ENCODE measurements at regions not wholly inside any gene's neighbourhood (a gene's known extent, or its start where the extent isn't known, plus 50 kb on each side); places are given as distances from the start of the nearest gene placed in this dataset.

- no peak overlapping the region for H2AFZ ChIP-seq (ENCODE audit: insufficient read depth, low read depth, low read length, poor library complexity, severe bottlenecking)
- H3K4me3 ChIP-seq (replicated peaks in 1 of 3; ENCODE audit: low read depth in 2 of 3, low read length in 3 of 3) = no peak overlapping the region
- no peaks in the 10 kb centered on the region for H3K36me3 Mint-ChIP-seq
- H3K9me3 ChIP-seq (replicated peaks in 1 of 2; ENCODE audit: control insufficient read depth in 1 of 2, insufficient read depth in 1 of 2, low read length in 2 of 2) = peaks cover 0 to 5% of the 10 kb centered on the region in 2 donors
- H3K9me3 Mint-ChIP-seq = peaks cover 0 to 7% (median 0%) of the 10 kb centered on the region in 7 donors
- no peaks in the 10 kb centered on the region for H3K27me3 Mint-ChIP-seq (ENCODE audit: low read depth in 3 of 3)
- H3K4me2 ChIP-seq (replicated peaks; ENCODE audit: extremely low read depth, low read length, poor library complexity, severe bottlenecking) = no peak overlapping the region
- no peaks in the 10 kb centered on the region for H3K36me3 ChIP-seq (replicated peaks in 1 of 2; ENCODE audit: control insufficient read depth in 1 of 2, insufficient read depth in 2 of 2, low read length in 2 of 2)
- no peak for TF ChIP-seq CTCF (IDR thresholded peaks at IDR 0.05)
- H3K4me3 Mint-ChIP-seq = no peak overlapping the region
- no peaks in the 10 kb centered on the region for H3K27me3 ChIP-seq (ENCODE audit: control insufficient read depth in 2 of 2, insufficient read depth in 2 of 2, low read length in 2 of 2)
- no peaks in the 10 kb centered on the region for H4K20me1 ChIP-seq (ENCODE audit: insufficient read depth, low read length)
- no peak overlapping the region for H3K9ac ChIP-seq (ENCODE audit: insufficient read depth, low read length, poor library complexity, severe bottlenecking)
- H3K27ac ChIP-seq (ENCODE audit: low read depth in 1 of 2, low read length in 2 of 2) = no peak overlapping the region
- no CpG with 5 or more reads among the region's 1 CpG for whole genome bisulfite sequencing (ENCODE audit: insufficient coverage)
- no peak for DNase-seq
- no peaks in the 10 kb centered on the region for H3K79me2 ChIP-seq (ENCODE audit: insufficient read depth, low read length)
- H3K4me1 ChIP-seq (ENCODE audit: control insufficient read depth in 1 of 2, insufficient read depth in 2 of 2, low read length in 2 of 2) = no peaks in the 10 kb centered on the region
- H3K27ac Mint-ChIP-seq = no peak overlapping the region
- intact Hi-C loops (cut with micrococcal nuclease) = no loop called here
- no peaks in the 10 kb centered on the region for H3K4me1 Mint-ChIP-seq
Measured at GRCh38 chr2:125638345-125638744, 1017.6 kb upstream of the GYPC start.

- no peak overlapping the region for H3K4me3 Mint-ChIP-seq
- H3K4me1 Mint-ChIP-seq = no peaks in the 10 kb centered on the region
- H3K27me3 Mint-ChIP-seq (ENCODE audit: low read depth in 3 of 3) = peaks cover 0 to 1% (median 0%) of the 10 kb centered on the region in 3 donors
Measured at GRCh38 chr2:125642032-125642431, 1013.9 kb upstream of the GYPC start.

More at GRCh38 chr2:125642032-125642431, 1013.9 kb upstream of the GYPC start:
- no peak overlapping the region for H3K27ac Mint-ChIP-seq
- no peaks in the 10 kb centered on the region for H3K4me1 ChIP-seq (ENCODE audit: control insufficient read depth in 1 of 2, insufficient read depth in 2 of 2, low read length in 2 of 2)
- no peaks in the 10 kb centered on the region for H3K36me3 Mint-ChIP-seq
- H3K27ac ChIP-seq (ENCODE audit: low read depth in 1 of 2, low read length in 2 of 2) = no peak overlapping the region
- no peak overlapping the region for H2AFZ ChIP-seq (ENCODE audit: insufficient read depth, low read depth, low read length, poor library complexity, severe bottlenecking)
- no peaks in the 10 kb centered on the region for H3K36me3 ChIP-seq (replicated peaks in 1 of 2; ENCODE audit: control insufficient read depth in 1 of 2, insufficient read depth in 2 of 2, low read length in 2 of 2)
- H3K9me3 ChIP-seq (replicated peaks in 1 of 2; ENCODE audit: control insufficient read depth in 1 of 2, insufficient read depth in 1 of 2, low read length in 2 of 2) = peaks cover 0 to 5% of the 10 kb centered on the region in 2 donors
- intact Hi-C loops (cut with micrococcal nuclease) = no loop called here
- H3K27me3 ChIP-seq (ENCODE audit: control insufficient read depth in 2 of 2, insufficient read depth in 2 of 2, low read length in 2 of 2) = no peaks in the 10 kb centered on the region
- H3K9ac ChIP-seq (ENCODE audit: insufficient read depth, low read length, poor library complexity, severe bottlenecking) = no peak overlapping the region
- no peaks in the 10 kb centered on the region for H3K79me2 ChIP-seq (ENCODE audit: insufficient read depth, low read length)
- H3K4me3 ChIP-seq (replicated peaks in 1 of 3; ENCODE audit: low read depth in 2 of 3, low read length in 3 of 3) = no peak overlapping the region
- peaks cover 0 to 4% (median 0%) of the 10 kb centered on the region in 7 donors for H3K9me3 Mint-ChIP-seq
- WGBS (ENCODE audit: insufficient coverage) = no CpG with 5 or more reads among the region's 2 CpGs
- H4K20me1 ChIP-seq (ENCODE audit: insufficient read depth, low read length) = no peaks in the 10 kb centered on the region
- DNase-seq = no peak
- no peak for TF ChIP-seq CTCF (IDR thresholded peaks at IDR 0.05)
- no peak overlapping the region for H3K4me2 ChIP-seq (replicated peaks; ENCODE audit: extremely low read depth, low read length, poor library complexity, severe bottlenecking)
